ENCODE measurements at regions not wholly inside any gene's neighbourhood (a gene's known extent, or its start where the extent isn't known, plus 50 kb on each side); places are given as distances from the start of the nearest gene placed in this dataset.
"Not testable (repeated sequence)": the region's sequence is repeated elsewhere in the genome, so short reads cannot be mapped to it uniquely, and the experiment has no call there.

GRCh38 chr13:111561091-111561781 is 240.8 kb downstream of the TEX29 start:
- no peak for DNase-seq

- DNase-seq, result no peak
These were observed 242.3 kb downstream of the TEX29 start for GRCh38 chr13:111562716-111563115.

DNA sequence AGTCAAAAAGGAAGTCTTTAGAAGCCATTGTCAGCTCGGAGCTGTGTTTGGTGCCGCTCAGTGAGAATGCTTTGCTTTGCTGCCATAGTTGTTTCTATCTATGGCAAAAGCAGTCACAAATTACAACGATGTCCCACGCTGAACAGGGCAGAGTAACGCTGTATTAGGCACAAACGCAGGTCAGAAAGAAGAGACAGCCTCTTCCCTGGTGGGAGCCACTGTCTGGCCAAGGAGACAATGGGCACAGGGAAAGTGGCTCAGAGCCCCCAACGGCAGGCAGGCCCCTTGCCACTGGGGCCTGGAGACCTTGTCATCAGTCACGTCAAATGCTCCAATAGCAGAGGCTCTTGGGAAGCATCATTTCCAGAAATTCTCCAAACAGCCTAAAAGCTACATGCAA is 244.2 kb downstream of the TEX29 start:
- no peak for DNase-seq

DNA sequence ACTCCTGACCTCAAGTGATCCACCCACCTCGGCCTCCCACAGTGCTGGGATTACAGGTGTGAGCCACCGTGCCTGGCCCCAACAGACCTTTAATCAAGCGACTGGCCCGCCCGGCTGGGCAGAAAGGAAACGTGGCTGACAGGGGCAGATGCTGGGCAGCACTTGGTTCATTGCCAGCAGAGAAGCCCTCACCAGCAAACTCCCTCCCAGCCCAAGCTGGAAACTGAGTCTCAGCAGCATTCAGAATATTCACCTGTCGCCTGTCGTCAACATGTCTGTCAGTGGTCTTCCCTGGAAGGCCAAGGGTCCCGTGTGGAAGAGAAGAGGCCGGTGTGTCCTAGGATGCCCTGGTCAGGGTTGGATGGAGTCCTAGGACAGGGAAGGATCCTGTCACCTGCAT is 245.0 kb downstream of the TEX29 start:
- no peak for DNase-seq

DNA sequence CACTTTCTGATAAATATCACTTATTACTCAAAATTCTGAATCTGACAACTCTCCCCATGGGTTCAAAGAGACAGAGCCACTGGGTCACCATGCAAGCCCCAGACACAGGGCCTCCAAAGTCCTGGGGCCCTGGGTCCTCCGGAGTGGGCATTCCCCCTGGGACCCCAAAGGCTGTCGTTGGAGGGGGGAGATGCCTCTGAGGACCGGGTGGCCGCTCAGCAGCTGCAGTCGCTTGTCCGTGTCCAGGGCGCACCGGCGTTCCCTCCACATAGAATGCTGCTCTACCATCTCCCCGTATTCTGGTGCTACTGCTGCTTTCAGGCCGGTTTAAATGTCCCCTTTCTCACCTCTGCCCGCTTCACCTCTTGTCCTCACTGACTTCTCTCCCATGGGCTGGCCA is 246.1 kb downstream of the TEX29 start:
- no peak for DNase-seq

- no peak for DNase-seq
These were observed 247.2 kb downstream of the TEX29 start for GRCh38 chr13:111567637-111568036.

DNA sequence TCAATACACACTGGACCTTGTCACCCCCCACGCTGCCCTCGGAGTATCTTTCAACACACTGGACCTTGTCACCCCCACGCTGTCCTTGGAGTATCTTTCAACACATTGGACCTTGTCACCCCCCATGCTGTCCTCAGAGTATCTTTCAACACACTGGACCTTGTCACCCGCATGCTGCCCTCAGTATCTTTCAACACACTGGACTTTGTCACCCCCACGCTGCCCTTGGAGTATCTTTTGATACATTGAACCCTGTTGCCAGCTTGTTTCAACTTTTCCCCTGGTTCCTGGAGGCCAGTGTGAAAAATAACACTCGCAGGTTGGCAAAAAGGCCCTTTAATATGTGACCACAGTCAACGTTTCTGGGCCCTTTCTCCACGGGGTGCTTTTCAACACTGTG is 247.8 kb downstream of the TEX29 start:
- DNase-seq, result no peak

- no peak for DNase-seq
These were observed 250.5 kb downstream of the TEX29 start for GRCh38 chr13:111570911-111571310.

GRCh38 chr13:111572956-111573761 is 252.7 kb downstream of the TEX29 start:
- DNase-seq, result no peak

DNA sequence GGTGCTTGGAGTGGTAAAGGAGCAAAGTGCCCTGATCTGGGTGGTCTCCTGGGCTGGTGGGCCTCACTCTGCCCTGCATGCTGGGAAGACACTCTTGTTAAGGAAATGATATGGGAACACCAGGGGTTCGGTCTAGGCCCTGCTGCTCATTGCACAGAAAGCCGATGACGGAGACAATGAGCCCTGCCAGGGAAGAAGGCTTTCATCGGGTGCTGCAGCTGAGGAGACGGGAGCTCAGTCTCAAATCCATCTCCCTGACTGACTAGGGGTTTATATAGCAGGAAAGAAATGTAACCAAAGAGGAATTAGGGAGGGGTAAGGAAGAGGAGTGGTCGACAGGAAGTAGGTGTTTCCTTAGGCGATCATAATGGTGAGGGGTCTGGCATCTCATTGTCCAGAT is 253.4 kb downstream of the TEX29 start:
- DNase-seq, result no peak

GRCh38 chr13:111575276-111575675 is 254.8 kb downstream of the TEX29 start:
- no peak for DNase-seq

DNA sequence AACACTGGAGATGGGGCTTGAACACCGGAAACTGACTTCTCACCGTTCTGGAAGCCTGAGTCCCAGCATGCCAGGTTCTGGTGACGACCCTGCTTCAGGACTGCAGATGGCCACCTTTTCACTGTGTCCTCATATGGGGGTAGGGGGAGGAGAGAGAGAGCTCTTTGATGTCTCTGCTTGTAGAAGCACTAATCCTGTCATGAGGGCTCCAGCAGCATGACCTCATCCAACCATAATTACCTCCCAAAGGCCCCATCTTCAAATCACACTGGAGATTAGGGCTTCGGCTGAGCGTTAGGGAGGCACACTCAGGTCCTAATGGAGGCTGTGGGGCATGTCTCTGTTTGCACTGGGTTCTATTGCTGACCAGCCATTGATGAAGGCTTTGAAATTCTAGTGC is 255.3 kb downstream of the TEX29 start:
- DNase-seq, result no peak

GRCh38 chr13:111577208-111577828 is 256.9 kb downstream of the TEX29 start:
- no peak for DNase-seq

GRCh38 chr13:111577956-111578605 is 257.6 kb downstream of the TEX29 start:
- no peak for DNase-seq

DNA sequence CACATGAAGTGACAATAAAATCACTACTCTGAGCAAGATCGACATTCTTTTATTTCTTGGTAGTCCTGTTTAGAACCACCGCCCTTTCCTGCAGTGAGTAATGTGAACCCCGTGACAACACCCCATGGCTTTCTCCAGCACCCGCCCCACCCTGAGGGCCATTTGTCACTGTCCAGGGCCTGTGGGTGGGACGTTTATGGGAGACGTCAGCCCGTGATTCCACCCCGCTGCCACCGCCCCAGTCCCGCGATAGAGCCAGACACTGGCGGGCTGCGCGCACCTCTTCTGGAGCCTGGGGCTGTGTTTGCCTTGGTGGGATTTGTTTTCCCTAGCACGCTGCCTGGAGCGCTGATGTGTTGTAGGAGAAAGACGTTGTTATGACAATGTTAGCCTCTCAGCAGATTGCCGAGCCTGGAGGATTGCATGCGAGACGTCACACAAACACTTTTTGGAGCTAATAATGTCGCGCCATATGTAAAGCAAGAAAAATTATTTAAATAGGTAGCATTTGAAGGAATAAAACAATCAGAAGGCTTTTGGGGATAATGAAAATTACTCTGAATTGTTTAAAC is 263.7 kb downstream of the TEX29 start:
- no peak for DNase-seq

DNA sequence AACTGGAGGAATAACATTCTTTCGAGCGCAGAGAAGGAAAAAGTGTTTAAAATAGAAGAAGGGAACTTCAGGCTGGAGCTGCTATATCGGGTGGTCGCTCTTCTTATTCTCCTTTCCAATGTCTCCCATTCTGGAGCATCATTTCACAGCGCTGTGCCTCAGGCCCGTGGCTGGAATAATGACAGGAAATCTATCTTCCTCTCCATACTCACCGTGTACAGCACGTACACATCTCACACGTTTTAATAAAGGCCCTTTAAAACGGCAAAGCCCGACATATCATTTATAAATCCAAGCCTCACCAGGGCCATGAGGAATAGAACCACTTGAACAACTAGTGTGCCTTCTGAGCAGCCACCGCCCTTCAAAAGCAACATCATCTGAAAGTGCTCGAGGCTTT is 264.4 kb downstream of the TEX29 start:
- no peak for DNase-seq

DNA sequence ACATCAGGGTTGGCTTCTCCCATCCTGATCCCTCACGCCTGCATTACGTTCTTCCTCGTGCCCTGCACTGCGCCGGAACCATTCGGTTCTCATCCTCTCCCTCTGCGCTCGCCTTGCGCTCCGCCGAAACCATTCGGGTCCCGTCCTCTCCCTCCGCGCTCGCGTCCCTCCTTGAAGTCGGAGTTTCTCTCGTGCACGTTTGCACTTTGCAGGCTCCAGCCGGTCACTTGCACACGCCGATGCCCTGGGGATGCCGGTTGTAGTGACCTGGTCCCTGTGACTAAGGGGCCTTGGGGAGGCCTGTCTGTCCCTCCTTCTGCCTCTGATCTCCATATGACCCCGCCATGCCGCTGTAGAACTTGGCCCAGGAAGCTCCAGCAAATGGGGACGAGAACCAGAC is 265.8 kb downstream of the TEX29 start:
- no peak for DNase-seq

GRCh38 chr13:111587249-111587648 is 266.8 kb downstream of the TEX29 start:
- no peak for DNase-seq

DNA sequence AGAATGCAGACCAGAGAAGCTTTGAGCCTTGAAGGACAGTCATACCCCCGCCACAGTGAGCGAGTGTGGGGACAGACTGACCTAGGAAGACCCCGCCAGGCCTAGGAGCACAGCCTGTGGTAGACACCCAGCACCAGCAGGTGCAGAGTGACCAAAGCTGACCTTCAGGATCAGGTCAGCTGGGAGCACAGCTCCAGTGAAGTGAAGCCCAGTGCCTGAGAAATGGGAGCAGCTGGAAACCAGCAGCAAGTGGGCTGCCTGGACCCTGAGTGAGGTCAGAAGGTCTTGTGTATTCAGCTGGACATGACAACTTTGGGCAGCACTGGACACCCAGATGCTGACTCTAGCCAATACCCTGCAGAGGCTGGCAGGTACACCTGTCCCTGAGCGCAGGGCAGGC is 268.9 kb downstream of the TEX29 start:
- no peak for DNase-seq

DNA sequence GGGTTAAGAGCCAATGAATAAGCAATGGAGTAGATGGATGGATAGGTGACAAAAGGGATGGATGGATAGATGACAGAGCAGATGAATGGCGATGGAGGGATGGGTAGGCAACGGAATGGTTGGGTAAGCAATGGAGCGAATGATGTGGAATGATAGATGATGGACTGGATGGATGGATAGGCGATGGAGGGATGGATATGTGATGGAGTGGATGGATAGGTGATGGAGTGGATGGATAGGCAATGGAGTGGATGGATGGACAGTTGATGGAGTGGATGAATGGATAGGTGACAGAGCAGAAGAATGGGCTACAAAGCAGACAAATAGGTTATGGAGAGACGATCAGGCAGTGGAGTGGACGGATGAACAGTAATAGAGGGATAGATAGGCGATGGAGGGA is 269.6 kb downstream of the TEX29 start:
- DNase-seq, result no peak

GRCh38 chr13:111590796-111591195 is 270.4 kb downstream of the TEX29 start:
- no peak for DNase-seq

GRCh38 chr13:111593490-111593889 is 273.0 kb downstream of the TEX29 start:
- DNase-seq, result not testable (repeated sequence)

DNA sequence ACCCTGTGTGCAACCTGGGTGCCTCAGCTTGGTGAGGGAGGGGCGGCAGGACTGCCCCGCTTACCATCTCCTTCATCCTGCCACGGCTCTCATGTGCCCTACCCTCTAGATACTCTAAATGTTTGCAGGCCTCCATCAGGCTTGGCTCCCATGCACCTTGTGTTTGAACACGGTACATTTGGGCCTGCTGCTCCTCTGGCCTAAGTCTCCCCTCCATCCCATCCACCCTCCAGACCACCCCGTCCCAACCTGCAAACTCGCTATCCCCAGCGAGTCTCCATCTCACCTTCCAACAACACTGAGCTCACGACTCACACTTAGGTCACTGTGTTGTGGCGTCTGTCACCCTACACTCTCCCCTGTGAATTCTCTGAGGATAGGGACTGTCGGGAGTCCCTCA is 274.2 kb downstream of the TEX29 start:
- DNase-seq, result no peak
